K562 (cell line): ENCODE measurements at regions not wholly inside any gene's neighbourhood (a gene's known extent, or its start where the extent isn't known, plus 50 kb on each side); places are given as distances from the start of the nearest gene placed in this dataset.

Experiments
- ATAC-seq: fragments of 200-7000 bp; cut with Tn5 transposase; 3 replicates; pipeline ENCODE4 v1.9.1; 2020; ENCODE audit warnings: moderate library complexity
- BruUV-seq: library from RNA; stranded (reverse); fragments of 400-500 nt; replicated peaks from 2 replicates; lab custom pipeline; 2021; lab: Mats Ljungman, UMichigan
- CTCF ChIA-PET: fragments of 300-600 bp; formaldehyde crosslinking; extraction: SDS; loops from one replicate; lab custom pipeline; 2021; ENCODE audit warnings: low intra/inter-chr PET ratio; lab: Yijun Ruan, JAX
- POLR2A ChIA-PET: fragments of 300-600, 350-650 bp; sonication (Branson Sonifier 250); formaldehyde crosslinking; extraction: SDS; loops from one replicate; lab custom pipeline; 2021; ENCODE audit warnings: antibody characterized with exemption, inconsistent platforms; lab: Yijun Ruan, JAX
- DNase-seq, 4 experiments: peaks; one replicate each; pipeline versions ENCODE4 v3.0.0 to v3.0.0-alpha.2; 2011 to 2018; ENCODE audit warnings: low spot score in 3 of 4, mixed read lengths in 3 of 4; ENCODE audit errors: extremely low read depth in 1 of 4
- FAIRE-seq: peaks from 2 replicates; lab custom pipeline; 2011; peaks lifted over from hg19 to GRCh38; lab: Jason Lieb, UNC
- H2AFZ ChIP-seq: 2 replicates; pipeline ENCODE4 v1.6.0; 2011; ENCODE audit warnings: low read depth, low read length, control low read depth, inconsistent platforms
- H3K27ac ChIP-seq: fragments of 200-600 bp; 3 replicates; pipeline ENCODE4 v1.8.0; 2011; ENCODE audit warnings: low read depth, mild to moderate bottlenecking, control low read depth, inconsistent platforms, low read length, moderate library complexity, mixed read lengths; ENCODE audit errors: extremely low read depth
- H3K27me3 ChIP-seq, 2 experiments: fragments of 300-600 bp in 1 of 2; 2 replicates in 1 of 2; 3 replicates in 1 of 2; pipeline versions ENCODE4 v1.6.0 to v1.8.0; 2011; ENCODE audit warnings: inconsistent platforms in 2 of 2, low read length in 2 of 2, mild to moderate bottlenecking in 1 of 2, mixed read lengths in 1 of 2, moderate library complexity in 1 of 2; ENCODE audit not compliant: control insufficient read depth in 2 of 2, insufficient read depth in 2 of 2
- H3K36me3 ChIP-seq: fragments of 300-600 bp; 3 replicates; pipeline ENCODE4 v1.8.0; 2011; ENCODE audit warnings: mild to moderate bottlenecking, low read length, inconsistent platforms; ENCODE audit not compliant: control insufficient read depth, insufficient read depth
- H3K4me1 ChIP-seq, 2 experiments: fragments of 200-600 bp in 1 of 2; replicated peaks in 1 of 2; 2 replicates in 1 of 2; 3 replicates in 1 of 2; pipeline versions ENCODE4 v1.5.1 to v1.8.0; 2011; ENCODE audit warnings: inconsistent platforms in 2 of 2, low read length in 2 of 2, mild to moderate bottlenecking in 1 of 2, mixed read lengths in 1 of 2, moderate library complexity in 1 of 2; ENCODE audit not compliant: control insufficient read depth in 2 of 2, insufficient read depth in 2 of 2
- H3K4me2 ChIP-seq: 2 replicates; pipeline ENCODE4 v1.6.1; 2011; ENCODE audit warnings: low read length, control low read depth, inconsistent platforms, mixed read lengths; ENCODE audit not compliant: insufficient read depth
- H3K4me3 ChIP-seq: fragments of 200-600 bp; sonication (generic), shearing (Covaris generic); 2 replicates; pipeline ENCODE4 v1.5.1; 2016; ENCODE audit warnings: control low read depth, inconsistent platforms
- H3K79me2 ChIP-seq: fragments of 200-600 bp; 3 replicates; pipeline ENCODE4 v1.8.0; 2011; ENCODE audit warnings: low read length, inconsistent platforms; ENCODE audit not compliant: control insufficient read depth, insufficient read depth
- H3K9ac ChIP-seq, 2 experiments: 2 replicates each; pipeline versions ENCODE4 v1.6.0 to v1.6.1; 2011; ENCODE audit warnings: low read depth in 2 of 2, low read length in 2 of 2, control low read depth in 1 of 2, inconsistent platforms in 1 of 2, mild to moderate bottlenecking in 1 of 2, mixed read lengths in 1 of 2; ENCODE audit not compliant: insufficient read depth in 1 of 2
- H3K9me1 ChIP-seq: one replicate; pipeline ENCODE4 v1.6.0; 2011; ENCODE audit warnings: inconsistent platforms, mild to moderate bottlenecking, low read length, moderate library complexity; ENCODE audit not compliant: control insufficient read depth, insufficient read depth
- H3K9me3 ChIP-seq: replicated peaks from 2 replicates; pipeline ENCODE4 v1.5.1; 2011; ENCODE audit warnings: low read depth, low read length, inconsistent platforms; ENCODE audit not compliant: control insufficient read depth, insufficient read depth
- H4K20me1 ChIP-seq: replicated peaks from 2 replicates; pipeline ENCODE4 v1.6.1; 2011; ENCODE audit warnings: low read length, inconsistent platforms, mixed read lengths; ENCODE audit not compliant: control insufficient read depth, insufficient read depth
- ATF1 ChIP-seq, 2 experiments: fragments of 450-650 bp in 1 of 2; IDR thresholded peaks; 2 replicates each; pipeline ENCODE4 v1.6.1; 2016; ENCODE audit warnings: missing compliant biosample characterization in 1 of 2, missing genetic modification characterization in 1 of 2
- CREM ChIP-seq: IDR thresholded peaks from 2 replicates; pipeline ENCODE4 v1.6.1; 2014; ENCODE audit warnings: antibody characterized with exemption, low read depth
- CTBP1 ChIP-seq: fragments of 450-650 bp; IDR thresholded peaks from 2 replicates; pipeline ENCODE4 v1.6.1; 2016; ENCODE audit warnings: borderline replicate concordance
- ELK3 ChIP-seq: fragments of 450-650 bp; formaldehyde crosslinking; IDR thresholded peaks from 2 replicates; pipeline ENCODE4 v1.4.0; 2020; ENCODE audit warnings: mild to moderate bottlenecking
- EWSR1 ChIP-seq: fragments of 450-650 bp; IDR thresholded peaks from 2 replicates; pipeline ENCODE4 v1.6.1; 2018; ENCODE audit warnings: borderline replicate concordance, mild to moderate bottlenecking, low read depth, moderate library complexity; ENCODE audit not compliant: partially characterized antibody
- FUS ChIP-seq: fragments of 200-400 bp; formaldehyde crosslinking; optimal IDR thresholded peaks from 2 replicates; pipeline ENCODE3; 2017; ENCODE audit warnings: low read depth, low read length
- HIVEP1 ChIP-seq: fragments of 250-450 bp; sonication (Bioruptor Pico); IDR thresholded peaks from 2 replicates; pipeline ENCODE4 v1.4.0; 2020; ENCODE audit warnings: mild to moderate bottlenecking
- ID3 ChIP-seq, 2 experiments: fragments of 250-450 bp in 1 of 2; fragments of 450-650 bp in 1 of 2; sonication (Bioruptor Pico) in 1 of 2; IDR thresholded peaks; 2 replicates each; pipeline versions ENCODE4 v1.6.1 to v1.8.0; 2016 to 2021; ENCODE audit warnings: mild to moderate bottlenecking in 2 of 2, moderate library complexity in 2 of 2, missing compliant biosample characterization in 1 of 2, missing genetic modification characterization in 1 of 2
- MBD1 ChIP-seq: fragments of 250-450 bp; sonication (Bioruptor Pico); IDR thresholded peaks from 2 replicates; pipeline ENCODE4 v1.8.0; 2022; ENCODE audit warnings: inconsistent platforms
- MLX ChIP-seq, 2 experiments: fragments of 450-650 bp in 1 of 2; sonication (generic) in 1 of 2; formaldehyde crosslinking; conservative IDR thresholded peaks; 2 replicates each; pipeline versions ENCODE4 v1.4.0 to v1.8.1; 2020 to 2022; ENCODE audit warnings: mild to moderate bottlenecking in 1 of 2, missing genetic modification reagents in 1 of 2
- NR2F6 ChIP-seq: fragments of 450-650 bp; formaldehyde crosslinking; IDR thresholded peaks from 2 replicates; pipeline ENCODE4 v1.4.0; 2020; ENCODE audit warnings: mild to moderate bottlenecking
- RB1 ChIP-seq: fragments of 450-650 bp; IDR thresholded peaks from 2 replicates; pipeline ENCODE4 v1.6.1; 2017; ENCODE audit warnings: low read depth, mild to moderate bottlenecking
- TAF7 ChIP-seq: fragments of 450-650 bp; IDR thresholded peaks from 2 replicates; pipeline ENCODE4 v1.6.1; 2016; ENCODE audit warnings: missing genetic modification characterization, missing compliant biosample characterization
- TAF9B ChIP-seq: fragments of 450-650 bp; IDR thresholded peaks from 2 replicates; pipeline ENCODE4 v1.6.1; 2018; ENCODE audit warnings: mild to moderate bottlenecking; ENCODE audit not compliant: partially characterized antibody
- TRIM28 ChIP-seq: fragments of 450-650 bp; IDR thresholded peaks from 2 replicates; pipeline ENCODE4 v1.6.1; 2017
- ZC3H11A ChIP-seq: IDR thresholded peaks from 2 replicates; pipeline ENCODE4 v1.6.1; 2012; ENCODE audit warnings: low read depth, low read length, improper control_type of control experiment
- ZNF121 ChIP-seq: sonication (generic); formaldehyde crosslinking; conservative IDR thresholded peaks from 2 replicates; pipeline ENCODE4 v1.8.0; 2022; ENCODE audit warnings: missing genetic modification reagents
- WGBS: fragments of 100-300 bp; shearing (Covaris generic); methylation state at CpG from one replicate; pipeline ENCODE4 v1.1.6; 2016; ENCODE audit warnings: low coverage, mixed read lengths; ENCODE audit not compliant: insufficient coverage; ENCODE audit errors: missing lambda C conversion rate; 5-methylcytosine and 5-hydroxymethylcytosine counted together
- in situ Hi-C: fragments of 300-500 bp; cut with MboI; formaldehyde crosslinking; loops from 4 replicates; pipeline ENCODE4 v1.15.0; 2018; ENCODE audit warnings: inconsistent platforms, mixed read lengths
- intact Hi-C: fragments of 100-400 bp; cut with micrococcal nuclease; formaldehyde crosslinking; loops from 2 replicates; pipeline ENCODE4 v1.14.2; 2022

GRCh38 chr13:63516124-63516523 is 2100.5 kb upstream of the PCDH20 start:
- in situ Hi-C loops, result no loop called here
- no peak for FAIRE-seq

GRCh38 chr13:63514886-63515285 is 2099.2 kb upstream of the PCDH20 start:
- no TSS peak for BruUV-seq
- no peaks in the 10 kb centered on the region for H3K36me3 ChIP-seq
- H3K79me2 ChIP-seq, result no peaks in the 10 kb centered on the region
- CTCF ChIA-PET, result no interaction called here
- POLR2A ChIA-PET, result no interaction called here
- H3K4me1 ChIP-seq, result no peaks in the 10 kb centered on the region
- ATAC-seq, result no peak
- H3K27ac ChIP-seq, result no peak overlapping the region
- no peaks in the 10 kb centered on the region for H4K20me1 ChIP-seq
- no peak for FAIRE-seq
- no peak overlapping the region for H3K9ac ChIP-seq
- H2AFZ ChIP-seq, result no peak overlapping the region
- no peaks in the 10 kb centered on the region for H3K9me1 ChIP-seq
- no peaks in the 10 kb centered on the region for H3K9me3 ChIP-seq
- WGBS, result 0% methylated on average over 2 of the region's 2 CpGs
- in situ Hi-C loops (no loop called here), intact Hi-C loops (no loop called here)
- H3K4me2 ChIP-seq, result no peak overlapping the region
- H3K4me3 ChIP-seq, result no peak overlapping the region
- DNase-seq, result no peak
- H3K27me3 ChIP-seq, result no peaks in the 10 kb centered on the region
- TF ChIP-seq CTBP1 (no peak), NR2F6 (no peak), MBD1 (CRISPR knock-in tag) (no peak), ELK3 (CRISPR knock-in tag) (no peak), EWSR1 (no peak), MLX (CRISPR knock-in tag; conservative IDR thresholded peaks at IDR 0.05) (no peak), TRIM28 (no peak), HIVEP1 (CRISPR knock-in tag) (no peak), ATF1 (CRISPR knock-in tag; IDR thresholded peaks at IDR 0.05) (no peak), ATF1 (tag; IDR thresholded peaks at IDR 0.05) (no peak), ID3 (CRISPR knock-in tag; IDR thresholded peaks at IDR 0.05) (no peak), ID3 (tag; IDR thresholded peaks at IDR 0.05) (no peak)

More at GRCh38 chr13:63516124-63516523, 2100.5 kb upstream of the PCDH20 start:
- H3K36me3 ChIP-seq, result no peaks in the 10 kb centered on the region
- H3K9ac ChIP-seq, result no peak overlapping the region
- no peak overlapping the region for H3K4me2 ChIP-seq
- H2AFZ ChIP-seq, result no peak overlapping the region
- no peaks in the 10 kb centered on the region for H3K9me1 ChIP-seq
- no peaks in the 10 kb centered on the region for H3K4me1 ChIP-seq
- H3K79me2 ChIP-seq, result no peaks in the 10 kb centered on the region
- H4K20me1 ChIP-seq, result no peaks in the 10 kb centered on the region
- H3K4me3 ChIP-seq, result no peak overlapping the region
- POLR2A ChIA-PET, result no interaction called here
- WGBS, result 0% methylated on average over 1 of the region's 1 CpG
- no peaks in the 10 kb centered on the region for H3K27me3 ChIP-seq
- no TSS peak for BruUV-seq
- H3K27ac ChIP-seq, result no peak overlapping the region
- no peak for DNase-seq
- CTCF ChIA-PET, result no interaction called here
- TF ChIP-seq ZC3H11A (no peak), TAF7 (tag) (no peak), CREM (no peak), ZNF121 (CRISPR knock-in tag) (no peak), FUS (no peak), TAF9B (no peak), RB1 (no peak)
- intact Hi-C loops, result no loop called here
- no peak for ATAC-seq
- no peaks in the 10 kb centered on the region for H3K9me3 ChIP-seq
